Fibroblast of skin of right biceps (primary cell): ENCODE measurements at regions not wholly inside any gene's neighbourhood (a gene's known extent, or its start where the extent isn't known, plus 50 kb on each side); places are given as distances from the start of the nearest gene placed in this dataset.

Source experiments
- DNase-seq: peaks from one replicate; pipeline ENCODE4 v3.0.0-alpha.2; 2013

DNA sequence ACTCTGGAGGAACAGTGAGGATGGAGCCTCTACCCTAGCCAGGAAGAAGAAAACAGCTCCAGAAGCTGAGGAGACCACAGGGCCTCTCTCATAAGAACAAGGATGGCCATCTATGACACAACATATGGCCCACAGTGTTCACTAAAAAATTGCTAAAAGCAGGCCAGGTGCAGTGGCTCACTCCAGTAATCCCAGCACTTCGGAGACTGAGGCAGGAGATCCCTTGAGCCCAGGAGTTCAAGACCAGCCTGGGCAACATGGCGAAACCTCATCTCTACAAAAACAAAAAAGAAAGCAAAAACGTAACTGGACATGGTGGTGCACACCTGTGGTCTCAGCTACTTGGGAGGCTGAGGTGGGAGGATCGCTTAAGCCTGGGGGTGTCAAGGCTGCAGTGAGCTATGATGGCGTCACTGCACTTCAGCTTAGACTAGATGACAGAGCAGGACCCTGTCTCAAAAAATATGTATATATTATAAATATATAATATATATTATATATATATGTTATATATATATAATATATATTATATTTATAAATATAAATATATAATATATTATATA is 103.1 kb downstream of the TOMM20 start:
- DNase-seq, result no peak

DNA sequence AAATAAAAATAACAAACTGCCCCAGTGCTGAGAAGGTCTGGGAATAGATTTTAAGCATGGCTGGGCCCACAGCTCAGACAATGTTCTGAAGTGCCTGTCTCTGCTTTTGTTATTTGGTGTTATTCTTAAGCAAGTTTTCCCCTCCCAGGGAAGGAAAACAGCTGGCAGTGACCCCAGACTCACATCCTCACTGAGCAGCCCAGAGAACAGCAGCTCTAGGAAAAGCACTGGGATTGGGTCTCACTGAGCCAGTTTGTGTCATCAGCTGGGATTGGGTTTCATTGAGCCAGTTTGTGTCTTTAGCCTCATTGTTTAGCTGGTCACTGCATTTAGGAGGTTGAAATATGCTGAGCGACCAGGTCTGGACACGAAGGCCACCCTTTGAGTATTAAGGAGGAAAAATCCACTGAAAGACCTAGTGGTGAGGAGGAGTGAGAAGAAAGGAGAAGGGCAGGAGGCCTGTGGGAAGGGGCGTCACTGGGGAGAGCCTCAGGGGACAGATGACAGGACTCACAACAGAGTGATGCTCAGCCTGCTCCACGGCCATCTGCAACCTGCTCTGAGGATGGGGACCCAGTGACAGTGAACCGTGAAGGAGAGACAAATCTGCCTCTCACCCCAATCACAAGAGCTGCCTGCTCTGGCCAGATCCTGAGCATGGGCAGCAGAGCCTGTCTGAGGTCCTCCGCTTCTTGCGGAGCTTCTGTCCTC is 103.8 kb downstream of the TOMM20 start:
- DNase-seq, result no peak

DNA sequence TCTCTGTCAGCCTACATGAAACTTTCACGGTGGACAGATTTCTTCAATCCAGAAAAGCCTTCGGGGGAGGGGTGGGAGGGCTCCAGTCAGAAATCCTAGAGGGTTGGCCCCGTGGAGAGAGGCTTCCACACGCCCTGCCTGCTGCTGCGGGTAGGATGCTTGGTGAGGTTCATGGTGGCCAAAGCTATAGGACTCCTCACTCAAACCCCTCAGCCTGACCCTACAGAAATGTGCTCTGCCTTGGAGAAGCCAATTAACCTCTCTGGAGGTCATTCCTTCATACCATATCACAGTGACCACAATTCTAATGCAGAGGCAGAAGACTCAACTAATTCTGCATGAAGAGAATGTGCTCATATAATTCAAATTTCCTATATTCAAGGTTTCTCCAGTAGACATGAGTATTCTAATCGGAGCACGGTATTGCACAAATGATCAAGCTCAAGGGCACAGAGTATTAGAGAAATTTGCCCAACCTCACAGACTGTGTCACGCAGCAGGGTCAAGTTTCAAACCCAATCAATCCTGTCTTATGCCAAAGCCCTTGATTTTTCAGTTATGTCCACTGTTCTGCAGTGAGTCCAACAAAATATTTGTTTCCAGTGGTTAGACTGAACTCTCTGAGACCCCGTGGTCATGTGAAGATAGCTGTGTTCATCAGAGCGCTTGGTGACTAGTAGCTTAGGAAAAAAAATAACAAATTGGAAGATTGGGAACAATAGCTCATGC is 104.8 kb downstream of the TOMM20 start:
- no peak for DNase-seq

DNA sequence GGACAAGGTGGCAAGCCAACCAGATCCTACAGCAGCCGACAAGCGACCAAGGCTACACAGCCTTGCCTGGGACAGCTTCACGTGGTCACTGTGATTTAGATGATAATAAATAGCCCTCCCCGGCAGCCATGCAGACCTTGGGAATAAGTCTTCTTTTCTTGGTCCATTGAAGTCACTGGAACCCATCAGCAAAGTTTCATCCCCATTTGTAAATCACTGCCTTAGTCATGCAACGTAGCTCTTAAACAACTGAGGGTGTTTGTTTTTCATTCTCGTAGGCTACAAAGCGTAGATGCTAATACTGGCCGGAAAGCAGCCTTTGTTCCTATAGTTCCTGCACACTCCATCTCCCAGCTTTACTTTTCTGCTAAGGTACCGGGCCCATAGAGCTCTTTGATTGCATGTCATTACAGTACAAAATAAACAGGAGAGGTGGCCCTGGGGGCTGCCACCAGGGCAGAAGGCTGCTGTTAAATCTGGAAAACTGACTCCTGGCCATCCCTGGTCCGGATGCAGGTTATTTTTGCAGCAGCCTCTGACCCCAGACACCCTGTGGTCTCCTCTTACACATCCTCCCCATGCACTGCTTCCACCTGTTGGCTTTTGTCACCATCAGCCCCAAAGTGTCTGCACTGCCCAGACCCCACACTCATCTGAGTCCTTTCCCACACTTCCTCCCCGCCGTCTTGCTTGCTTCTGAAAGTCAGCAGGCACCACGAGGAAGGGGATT is 105.5 kb downstream of the TOMM20 start:
- no peak for DNase-seq

DNA sequence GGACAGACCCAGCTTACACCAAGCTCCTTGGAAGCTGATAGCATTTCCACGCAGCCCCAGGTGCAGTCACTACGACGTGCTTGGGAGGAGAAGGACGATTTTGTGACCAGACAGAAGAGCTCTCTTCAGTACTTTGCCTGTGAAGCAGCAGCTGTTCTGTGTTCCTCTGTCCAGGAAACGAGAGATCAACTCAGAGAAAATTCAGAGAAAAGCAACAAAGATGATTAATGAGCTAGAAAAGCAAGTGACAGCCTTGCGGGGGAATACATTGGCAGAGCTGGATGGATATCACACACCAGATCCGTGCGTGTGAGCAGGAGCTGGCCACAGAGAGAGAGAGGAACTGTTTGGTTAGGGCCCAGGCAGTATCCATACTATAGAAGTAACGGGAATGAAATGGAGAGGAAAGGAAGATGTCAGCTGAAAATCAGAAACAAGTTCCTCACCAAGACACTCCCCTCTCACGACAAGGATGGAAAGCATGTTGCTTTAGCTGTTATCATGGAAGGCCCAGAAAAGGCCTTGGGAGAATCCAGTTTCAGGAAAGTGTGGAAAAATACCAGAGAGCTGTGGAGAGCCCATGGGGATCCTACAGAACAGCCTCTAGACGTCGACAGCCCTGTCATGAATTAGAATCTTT is 106.2 kb downstream of the TOMM20 start:
- DNase-seq, result peak; percentile 52

DNA sequence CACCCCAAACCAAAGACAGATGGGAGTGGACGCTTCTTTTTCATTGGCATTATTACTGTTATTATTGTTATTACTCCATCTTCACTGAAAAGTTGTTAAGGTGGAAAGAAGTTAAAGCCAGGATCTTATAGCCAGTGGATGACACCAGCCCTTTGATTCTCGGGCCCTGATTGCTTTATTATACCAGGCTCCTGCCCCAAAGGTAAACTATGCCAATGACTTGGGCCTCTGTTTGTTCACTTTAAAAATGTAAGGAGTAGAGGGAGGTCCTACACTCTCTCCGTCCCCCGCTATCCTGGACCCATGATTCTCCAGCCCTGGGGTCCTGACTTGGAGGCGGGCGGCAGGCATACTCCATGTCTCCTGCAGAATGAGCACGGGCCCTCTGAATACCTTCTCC is 106.8 kb downstream of the TOMM20 start:
- DNase-seq, result no peak

DNA sequence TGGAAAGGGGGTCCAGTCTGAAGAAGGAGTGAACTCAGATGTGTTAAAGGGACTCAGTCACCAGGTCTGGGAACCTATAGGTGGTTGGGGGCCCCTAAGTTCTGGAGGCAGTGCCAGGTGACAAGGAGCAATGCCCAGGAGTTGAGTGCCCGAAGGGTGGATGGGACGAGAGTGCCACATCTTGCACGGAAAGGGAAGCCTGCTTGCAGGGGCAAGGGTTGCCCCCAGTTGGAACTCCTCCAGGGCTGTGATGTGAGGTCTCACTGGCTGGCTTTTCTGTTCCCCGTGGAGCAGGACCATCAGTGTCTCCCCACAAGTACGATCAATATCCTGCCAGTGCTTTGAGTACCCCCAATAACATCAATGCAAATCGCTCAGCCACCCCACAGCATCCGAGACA is 107.3 kb downstream of the TOMM20 start:
- no peak for DNase-seq

DNA sequence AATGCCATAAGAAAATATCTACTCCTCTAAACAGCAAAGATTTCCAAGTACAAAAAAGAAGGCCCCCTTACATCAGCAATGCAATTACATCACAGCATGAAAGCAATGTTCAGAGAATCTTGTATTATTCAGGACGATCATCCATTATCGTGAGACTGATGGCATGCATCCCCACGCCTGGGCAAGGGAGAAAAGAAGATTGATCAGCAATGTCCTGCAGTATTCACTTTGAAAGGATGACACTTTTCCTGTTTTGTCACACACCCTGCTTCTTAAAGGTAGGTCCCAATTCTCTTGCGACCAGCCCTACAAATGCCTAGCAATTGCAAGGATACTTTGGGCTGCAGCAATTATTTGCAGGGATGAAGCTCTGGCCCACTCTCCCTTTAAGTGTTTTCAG is 108.7 kb downstream of the TOMM20 start:
- DNase-seq, result no peak

DNA sequence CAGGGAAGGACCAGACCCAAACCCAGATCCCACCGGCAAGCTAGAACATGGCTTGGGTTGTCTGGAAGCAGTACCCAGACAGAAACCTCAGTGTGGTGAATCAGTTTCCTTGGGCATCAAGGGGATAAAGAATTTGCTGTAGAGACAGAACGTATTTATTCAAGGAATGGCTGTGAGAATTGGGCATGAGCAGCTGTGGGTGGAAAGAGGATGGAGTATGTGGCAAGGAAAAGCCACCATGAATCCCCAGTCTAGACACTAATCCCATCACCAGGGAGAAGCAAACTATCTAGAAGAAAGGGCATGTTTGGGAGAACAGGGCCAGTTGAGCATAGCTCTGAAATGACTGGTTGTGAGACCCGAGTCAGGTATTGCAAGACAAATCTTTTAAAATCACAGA is 109.2 kb downstream of the TOMM20 start:
- peak; percentile 41 for DNase-seq

DNA sequence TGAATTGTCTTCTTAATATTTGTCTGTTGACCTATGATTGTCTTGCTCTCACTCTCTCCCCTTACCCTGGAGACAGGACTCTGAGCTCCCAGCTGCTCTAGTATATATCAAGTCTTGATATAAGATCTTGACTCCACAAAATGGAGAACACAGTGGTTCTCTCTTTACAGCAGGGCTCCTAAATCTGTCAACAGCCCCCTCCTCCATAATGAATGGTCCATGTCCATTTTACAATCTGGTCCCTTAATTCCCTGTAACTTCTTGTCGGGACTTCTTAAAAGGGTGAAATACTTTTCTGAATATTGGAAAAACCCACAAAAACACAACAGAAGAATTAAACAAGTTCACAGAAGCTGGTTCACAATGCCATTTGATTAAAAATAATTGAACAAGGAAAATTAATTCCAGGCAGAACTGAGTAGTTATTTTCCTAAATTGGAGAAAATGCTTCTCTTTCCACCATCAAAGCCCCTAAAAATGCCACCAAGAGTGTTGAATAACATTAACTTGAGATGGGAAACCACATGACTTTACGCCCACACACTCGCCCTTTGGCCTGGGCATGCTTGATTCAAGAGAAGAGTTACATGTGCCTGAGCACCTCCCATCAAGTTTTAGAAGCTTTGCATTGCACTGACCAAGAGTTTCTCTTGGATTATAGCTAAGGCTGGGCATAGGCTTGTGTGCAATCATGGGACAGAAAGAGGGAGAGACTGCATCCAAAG is 109.8 kb downstream of the TOMM20 start:
- DNase-seq, result no peak

DNA sequence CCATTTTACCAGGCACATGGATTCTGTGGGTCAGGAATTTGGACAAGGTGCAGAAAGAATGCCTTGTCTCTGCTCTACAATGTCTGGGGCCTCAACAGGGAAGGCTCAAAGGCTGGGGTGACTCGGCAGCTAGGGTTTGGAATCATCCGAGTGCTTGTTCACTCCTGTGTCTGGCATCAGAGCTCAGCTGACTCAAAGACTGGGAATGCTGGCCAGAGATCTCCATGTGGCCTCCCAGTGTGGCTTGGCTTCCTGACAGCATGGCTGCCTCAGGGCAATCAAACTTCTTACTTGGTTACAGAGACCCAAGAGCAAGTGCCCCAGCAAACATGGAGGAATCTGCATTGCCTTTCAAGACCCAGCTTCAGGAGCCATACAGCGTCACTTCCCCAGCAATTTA is 110.5 kb downstream of the TOMM20 start:
- DNase-seq, result peak; percentile 99

DNA sequence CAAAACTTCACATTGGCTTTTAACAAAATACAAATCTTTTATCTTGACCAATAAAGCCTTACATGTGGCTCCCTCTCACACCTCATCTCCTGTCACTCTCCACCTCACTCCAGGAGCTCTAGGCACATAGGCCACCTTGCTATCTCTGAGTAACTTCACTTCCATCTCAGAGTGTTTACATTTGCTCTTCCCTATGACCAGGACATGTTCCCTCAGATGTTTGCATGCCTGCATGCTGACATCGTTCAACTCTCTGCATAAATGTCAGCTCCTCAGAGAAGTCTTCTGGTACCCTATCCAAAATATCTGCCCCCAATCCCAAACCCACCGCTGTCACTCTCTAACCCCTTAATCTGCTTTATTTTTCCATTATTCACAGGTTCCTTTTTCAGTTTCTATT is 110.9 kb downstream of the TOMM20 start:
- peak; percentile 75 for DNase-seq

DNA sequence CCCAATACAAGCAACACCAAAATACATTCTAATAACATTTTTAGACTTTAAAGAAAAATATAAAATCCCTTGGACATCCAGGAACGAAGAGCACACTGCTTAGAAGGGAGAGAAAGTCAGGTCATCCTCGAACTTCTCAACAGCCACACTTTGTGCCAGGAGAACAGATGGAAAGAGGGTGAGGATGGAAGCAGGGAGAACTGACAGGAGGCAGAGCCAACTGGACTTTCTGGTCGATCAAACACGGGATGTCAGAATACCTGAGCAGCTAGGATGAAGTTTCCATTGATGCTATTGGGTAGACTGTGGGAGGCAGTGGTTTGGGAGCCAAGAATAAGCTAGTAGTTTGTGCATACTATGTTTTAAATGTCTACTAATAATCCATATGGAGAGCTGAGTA is 111.4 kb downstream of the TOMM20 start:
- no peak for DNase-seq

DNA sequence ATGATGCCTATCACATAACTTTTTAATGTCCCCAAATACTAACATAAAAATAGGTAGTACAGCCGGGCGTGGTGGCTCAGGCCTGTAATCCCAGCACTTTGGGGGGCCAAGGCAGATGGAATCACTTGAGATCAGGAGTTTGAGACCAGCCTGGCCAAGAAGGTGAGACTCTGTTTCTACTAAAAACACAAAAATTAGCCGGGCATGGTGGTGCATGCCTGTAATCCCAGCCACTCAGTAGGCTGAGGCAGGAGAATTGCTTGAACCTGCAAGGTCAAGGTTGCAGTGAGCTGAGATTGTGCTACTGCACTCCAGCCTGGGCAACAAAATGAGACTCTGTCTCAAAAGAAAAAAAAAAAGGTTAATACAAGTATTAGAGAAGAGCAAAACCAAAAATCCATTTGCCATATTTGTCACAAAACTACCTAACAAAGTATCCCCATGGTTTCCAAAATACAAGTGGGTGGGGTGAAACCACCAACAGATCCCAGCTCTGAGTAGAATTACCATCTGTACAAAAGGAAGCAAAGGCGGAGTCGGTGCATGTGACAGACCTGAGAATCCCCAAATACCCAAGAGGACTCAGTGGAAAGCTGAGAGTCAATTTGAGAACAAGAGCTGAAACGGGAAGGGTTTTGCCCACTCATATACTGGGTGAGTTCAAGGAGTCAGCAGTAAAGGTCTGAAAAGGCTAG is 113.2 kb downstream of the TOMM20 start:
- no peak for DNase-seq

DNA sequence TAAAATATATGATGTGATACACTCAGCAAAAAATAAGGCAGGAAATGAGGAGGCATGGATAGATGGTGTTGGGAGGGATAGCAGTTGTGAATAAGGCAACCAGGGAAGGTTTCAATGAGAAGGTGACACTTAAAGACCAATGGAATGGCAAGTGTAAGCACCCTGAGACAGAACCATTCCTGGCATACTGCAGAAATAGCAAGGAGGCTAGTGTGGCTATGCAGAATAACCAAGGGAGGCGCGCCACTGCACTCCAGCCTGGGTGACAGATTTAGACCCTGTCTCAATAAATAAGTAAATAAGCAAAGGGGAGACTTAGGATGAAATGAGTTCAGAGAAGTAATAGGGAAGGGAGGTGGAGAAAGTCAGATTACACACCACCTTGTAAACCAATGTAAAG is 113.9 kb downstream of the TOMM20 start:
- no peak for DNase-seq

DNA sequence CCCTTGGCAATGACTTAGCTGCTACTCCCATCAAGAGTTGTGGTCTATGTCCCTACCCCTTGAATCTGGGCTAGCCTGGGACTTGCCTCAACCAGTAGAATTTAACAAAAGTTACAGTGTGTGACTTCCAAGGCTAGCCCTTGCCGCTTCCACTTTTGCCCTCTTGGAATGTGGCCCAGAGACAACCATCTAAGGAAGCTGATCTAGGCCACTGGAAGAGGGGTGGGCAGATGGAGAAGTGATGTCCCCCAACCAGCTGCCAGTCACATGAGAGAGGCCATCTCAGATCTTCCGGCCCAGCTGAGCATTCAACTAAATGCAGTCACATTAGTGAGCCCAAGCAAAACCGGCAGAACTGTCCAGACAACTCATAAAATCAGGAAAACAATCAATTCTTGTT is 115.1 kb downstream of the TOMM20 start:
- no peak for DNase-seq

DNA sequence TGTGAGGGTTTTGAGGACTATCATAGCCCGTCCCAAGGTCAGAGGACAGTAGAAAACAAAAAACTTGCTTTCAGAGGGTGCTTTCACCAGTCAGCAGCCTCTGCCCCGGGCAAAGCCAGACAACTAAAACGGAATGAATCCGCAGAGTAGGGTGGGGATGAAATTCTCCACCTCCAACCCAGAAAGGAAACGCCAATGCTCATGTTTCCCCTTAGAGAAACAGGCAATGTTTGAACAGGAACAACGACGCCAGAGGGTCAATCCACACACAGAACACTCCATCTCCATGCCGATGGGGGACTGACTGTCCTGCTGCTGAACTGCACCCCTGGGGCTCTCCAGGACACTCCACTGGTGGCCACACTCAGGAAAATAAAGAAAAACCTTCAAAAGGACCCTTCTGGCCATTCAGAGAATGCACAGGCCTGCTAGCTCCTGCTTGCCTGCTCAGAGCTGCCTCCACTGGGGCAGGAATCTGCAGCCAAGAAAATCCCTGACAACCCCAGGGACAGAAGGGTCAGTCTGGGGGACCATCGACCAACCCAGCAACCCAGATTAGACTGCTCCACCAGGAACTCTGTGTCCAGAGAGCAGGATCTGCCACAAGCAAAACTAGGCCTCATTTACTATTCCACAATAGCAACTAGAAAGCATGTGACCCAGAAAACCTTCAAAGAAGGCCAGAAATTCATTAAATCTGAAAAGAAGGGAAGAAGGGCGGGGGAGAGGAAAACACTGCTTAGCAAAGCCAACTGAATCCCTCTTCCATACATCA is 116.0 kb downstream of the TOMM20 start:
- no peak for DNase-seq

DNA sequence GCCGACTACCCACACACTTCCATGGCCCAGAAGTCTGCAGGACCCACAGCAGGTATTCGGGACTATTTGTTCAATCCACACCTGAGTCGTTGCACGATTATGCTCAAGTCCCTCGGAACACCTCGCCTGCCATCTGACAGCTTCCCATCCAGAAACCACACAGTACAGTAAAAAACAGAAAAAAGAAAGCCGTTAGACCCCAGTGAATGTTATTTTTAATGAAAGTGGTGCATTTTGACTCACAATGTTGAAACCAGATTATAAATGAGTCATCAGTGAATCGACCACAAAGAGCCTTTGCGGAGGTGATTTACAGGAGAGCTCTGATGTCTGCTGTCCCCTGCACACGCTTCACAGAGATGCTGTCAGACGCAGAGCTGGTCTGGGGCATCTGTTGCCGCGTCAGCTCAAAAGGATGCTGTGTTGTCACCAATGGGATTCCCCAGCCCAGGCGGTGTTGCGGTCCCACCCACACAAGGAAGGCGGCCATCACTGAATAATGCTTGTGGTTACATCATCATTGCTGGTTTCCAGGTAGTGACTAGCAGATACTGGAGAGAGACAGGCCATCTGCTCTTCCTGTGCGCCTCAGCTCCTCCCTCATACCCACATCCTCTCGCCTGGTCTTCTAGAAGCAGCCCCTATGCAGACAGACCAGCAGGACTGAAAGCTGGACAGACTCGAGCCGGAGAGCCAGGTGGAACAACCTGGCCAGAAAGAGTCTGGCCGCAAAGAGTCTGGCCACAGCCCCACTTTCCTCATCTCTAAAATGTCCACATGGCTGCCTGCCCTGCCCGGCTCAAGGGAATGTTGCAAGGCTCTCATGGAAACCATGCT is 116.8 kb downstream of the TOMM20 start:
- peak; percentile 100 for DNase-seq

DNA sequence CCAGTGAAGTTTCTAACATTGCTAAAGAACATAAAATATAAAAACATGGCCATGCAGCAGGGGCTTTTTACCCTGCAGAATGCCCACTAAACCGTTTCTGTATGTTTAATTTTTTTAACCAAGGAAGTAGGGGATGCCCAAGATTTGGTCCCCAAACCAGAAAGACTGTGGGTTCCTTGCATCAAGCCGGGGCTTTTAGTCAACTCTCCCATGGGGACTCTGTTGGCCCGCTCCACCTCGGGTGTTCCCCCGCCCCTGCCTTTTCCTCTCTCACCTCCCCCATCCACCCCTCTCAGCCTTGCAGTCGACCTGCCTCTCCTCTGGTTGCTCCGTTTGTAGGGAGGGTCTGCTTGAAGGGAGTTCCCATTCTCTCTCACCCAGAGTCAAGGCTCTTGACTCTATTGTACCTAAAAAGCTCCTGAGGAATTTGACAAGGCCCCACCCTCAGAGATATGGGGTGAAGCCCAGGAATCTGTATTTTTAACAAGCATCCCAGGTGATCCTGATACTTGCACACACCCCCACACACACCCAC is 117.5 kb downstream of the TOMM20 start:
- DNase-seq, result no peak
